ENCODE measurements at regions not wholly inside any gene's neighbourhood (a gene's known extent, or its start where the extent isn't known, plus 50 kb on each side); places are given as distances from the start of the nearest gene placed in this dataset.

DNA sequence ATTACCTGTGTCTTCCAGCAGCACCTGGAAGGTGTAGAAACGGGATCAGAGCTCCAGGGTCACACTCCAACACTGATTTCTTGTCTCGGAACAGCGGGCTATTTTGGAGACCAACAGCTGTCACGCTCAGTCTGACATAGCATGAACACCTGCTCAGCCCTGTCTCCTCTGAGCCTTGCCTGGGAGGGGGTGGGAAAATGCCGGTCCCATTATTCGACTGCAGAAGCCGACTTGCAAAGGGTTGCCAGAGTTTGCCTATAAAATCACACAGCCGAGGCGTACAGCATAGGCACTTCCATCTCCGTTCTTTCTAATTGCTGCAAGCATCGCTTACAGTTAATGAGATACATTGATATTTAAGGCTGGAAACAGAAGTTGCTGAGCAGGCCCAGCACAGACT lies 300.8 kb upstream of the MSX2 start:
- no peak for DNase-seq (ENCODE audit: low spot score)

DNA sequence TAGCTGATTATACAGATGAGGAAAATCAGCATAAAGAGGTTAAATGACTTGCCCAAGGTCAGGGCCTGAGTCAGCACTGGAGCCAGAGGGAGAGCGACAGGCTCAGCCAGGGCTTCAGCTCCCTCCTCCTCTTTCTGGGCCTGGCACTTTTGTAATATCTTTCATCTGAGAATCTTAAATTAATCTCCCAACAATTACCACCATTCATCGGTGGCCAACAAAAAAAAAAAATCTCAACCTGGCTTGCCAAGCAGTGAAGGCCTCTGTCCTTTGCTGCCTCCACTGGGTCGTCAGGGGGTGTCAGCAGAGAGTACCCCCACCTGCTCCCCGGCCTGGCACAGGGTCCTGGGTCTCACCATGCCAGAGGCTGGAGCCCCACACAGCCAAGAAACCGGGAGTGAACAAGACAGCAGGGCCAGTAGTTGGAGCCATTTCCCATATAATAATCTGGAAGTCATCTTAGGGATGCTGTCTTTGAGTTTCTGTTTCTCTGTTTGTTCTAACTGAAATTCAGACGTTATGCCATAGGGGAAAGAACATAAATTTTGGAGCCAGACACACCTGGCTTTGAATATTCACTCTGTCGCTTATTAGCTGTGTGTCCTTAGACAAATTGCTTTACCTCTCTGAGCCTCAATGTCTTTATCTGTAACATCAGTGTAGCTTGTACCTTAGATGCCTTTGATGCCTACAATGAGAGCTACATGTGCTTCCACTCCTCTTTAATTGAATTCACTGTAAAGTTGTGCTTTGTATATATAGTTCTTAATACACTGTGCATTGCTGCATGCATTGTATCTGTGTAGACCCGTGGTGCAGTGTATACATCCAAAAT lies 299.9 kb upstream of the MSX2 start:
- H3K27ac ChIP-seq, result no peak overlapping the region
- TF ChIP-seq, protein P1, sequence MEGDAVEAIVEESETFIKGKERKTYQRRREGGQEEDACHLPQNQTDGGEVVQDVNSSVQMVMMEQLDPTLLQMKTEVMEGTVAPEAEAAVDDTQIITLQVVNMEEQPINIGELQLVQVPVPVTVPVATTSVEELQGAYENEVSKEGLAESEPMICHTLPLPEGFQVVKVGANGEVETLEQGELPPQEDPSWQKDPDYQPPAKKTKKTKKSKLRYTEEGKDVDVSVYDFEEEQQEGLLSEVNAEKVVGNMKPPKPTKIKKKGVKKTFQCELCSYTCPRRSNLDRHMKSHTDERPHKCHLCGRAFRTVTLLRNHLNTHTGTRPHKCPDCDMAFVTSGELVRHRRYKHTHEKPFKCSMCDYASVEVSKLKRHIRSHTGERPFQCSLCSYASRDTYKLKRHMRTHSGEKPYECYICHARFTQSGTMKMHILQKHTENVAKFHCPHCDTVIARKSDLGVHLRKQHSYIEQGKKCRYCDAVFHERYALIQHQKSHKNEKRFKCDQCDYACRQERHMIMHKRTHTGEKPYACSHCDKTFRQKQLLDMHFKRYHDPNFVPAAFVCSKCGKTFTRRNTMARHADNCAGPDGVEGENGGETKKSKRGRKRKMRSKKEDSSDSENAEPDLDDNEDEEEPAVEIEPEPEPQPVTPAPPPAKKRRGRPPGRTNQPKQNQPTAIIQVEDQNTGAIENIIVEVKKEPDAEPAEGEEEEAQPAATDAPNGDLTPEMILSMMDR (IDR thresholded peaks at IDR 0.05), result no peak
- no peak overlapping the region for H3K4me3 ChIP-seq
- no peak for DNase-seq (ENCODE audit: low spot score)

More for the DNA sequence above, 300.8 kb upstream of the MSX2 start:
- Histone ChIP-seq H3K4me3 (no peak overlapping the region), H3K27ac (no peak overlapping the region)
- TF ChIP-seq, protein P1 (IDR thresholded peaks at IDR 0.05), result no peak

DNA sequence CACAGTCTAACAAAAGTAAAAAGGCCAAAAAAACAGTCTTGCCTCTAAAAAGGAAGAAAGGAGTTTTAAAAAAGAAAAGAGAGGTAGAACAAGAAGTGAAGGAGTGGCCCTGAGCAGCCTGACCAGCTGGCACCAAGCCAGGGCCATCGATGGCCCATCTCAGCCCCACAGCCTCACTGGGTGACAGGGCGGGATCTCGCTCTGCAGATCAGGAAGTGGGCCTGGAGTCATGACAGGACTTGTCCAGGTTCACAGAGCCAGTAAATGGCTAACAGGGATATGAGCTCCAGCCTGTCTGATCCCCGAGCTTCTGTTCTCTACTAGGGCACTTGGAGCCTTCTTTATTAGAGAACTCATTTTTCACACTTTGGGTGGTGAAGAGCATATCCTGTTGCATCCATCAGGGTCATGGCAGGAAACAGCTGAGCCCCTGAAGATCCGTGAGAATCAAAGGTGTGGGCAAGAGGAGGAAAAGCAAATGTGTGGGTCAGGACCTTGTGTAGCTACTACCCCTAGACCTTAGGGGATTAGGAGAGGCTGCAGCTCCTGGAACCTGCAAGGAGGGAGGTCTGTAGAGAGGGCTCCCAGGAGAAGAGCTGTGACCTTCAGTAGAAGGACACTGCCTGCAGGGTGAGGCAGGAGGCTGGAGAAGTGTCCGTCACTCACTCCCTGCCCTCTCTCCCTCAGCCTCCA lies 299.0 kb upstream of the MSX2 start:
- H3K4me3 ChIP-seq, result no peak overlapping the region
- no peak for DNase-seq (ENCODE audit: low spot score)
- TF ChIP-seq, protein P1 (IDR thresholded peaks at IDR 0.05), result no peak
- no peak overlapping the region for H3K27ac ChIP-seq

DNA sequence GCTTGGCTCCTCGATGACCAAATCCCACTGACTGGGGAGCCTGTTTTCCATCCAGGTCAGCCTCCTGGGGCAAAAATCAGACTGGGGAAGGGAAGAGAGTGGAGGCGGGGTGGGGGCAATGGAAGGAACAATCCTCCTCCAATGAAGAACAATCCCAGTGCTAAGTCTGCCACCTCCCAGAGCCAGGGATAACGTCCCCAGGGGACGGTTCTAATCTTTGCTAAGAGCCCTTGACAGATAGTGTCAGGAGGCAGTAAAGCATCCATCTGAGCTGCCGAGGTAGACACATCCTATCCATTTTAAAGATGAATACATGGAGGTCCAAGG lies 298.5 kb upstream of the MSX2 start:
- TF ChIP-seq, protein P1 (IDR thresholded peaks at IDR 0.05), result no peak
- Histone ChIP-seq H3K4me3 (no peak overlapping the region), H3K27ac (no peak overlapping the region)
- DNase-seq (ENCODE audit: low spot score), result no peak

DNA sequence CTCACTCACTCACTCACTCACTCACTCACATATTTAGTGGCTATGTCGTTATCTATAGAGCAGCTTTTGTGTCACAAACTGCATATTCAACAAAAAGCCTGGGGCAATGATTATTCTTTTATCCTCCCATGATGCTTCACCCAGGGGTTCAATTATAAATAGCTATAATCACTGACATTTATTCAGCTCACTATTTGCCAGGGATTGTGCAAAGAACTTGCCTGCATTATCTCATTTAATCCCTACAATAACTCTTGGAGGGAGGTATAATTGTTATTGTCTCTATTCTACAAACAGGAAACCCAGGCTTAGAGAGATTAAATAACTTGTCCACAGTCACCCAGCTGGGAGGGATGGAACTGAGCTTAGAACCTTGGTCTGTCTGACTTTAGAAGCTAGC lies 298.0 kb upstream of the MSX2 start:
- no peak for DNase-seq (ENCODE audit: low spot score)
- Histone ChIP-seq H3K27ac (no peak overlapping the region), H3K4me3 (no peak overlapping the region)
- TF ChIP-seq, protein P1 (IDR thresholded peaks at IDR 0.05), result no peak

DNA sequence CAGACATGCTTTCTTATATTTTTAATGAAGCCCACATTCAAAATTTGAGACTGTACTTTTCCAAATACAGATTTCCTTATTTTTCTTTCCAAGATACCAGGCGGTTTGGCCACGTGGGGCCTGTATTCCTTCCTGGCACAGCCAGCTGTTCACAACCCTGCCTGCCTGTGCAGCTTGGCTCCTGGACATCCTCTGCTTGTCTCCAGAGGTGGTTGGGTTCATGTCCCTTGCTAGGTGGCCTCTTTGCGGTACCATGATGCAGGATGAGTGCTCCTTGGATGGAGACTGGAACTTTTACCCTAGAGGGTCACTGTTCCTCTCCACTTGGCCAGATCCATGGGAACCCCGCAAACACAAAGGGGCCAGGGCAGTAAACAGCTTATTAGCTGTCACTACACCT lies 297.5 kb upstream of the MSX2 start:
- H3K4me3 ChIP-seq, result no peak overlapping the region
- H3K27ac ChIP-seq, result no peak overlapping the region
- TF ChIP-seq, protein P1 (IDR thresholded peaks at IDR 0.05), result no peak
- DNase-seq (ENCODE audit: low spot score), result no peak

DNA sequence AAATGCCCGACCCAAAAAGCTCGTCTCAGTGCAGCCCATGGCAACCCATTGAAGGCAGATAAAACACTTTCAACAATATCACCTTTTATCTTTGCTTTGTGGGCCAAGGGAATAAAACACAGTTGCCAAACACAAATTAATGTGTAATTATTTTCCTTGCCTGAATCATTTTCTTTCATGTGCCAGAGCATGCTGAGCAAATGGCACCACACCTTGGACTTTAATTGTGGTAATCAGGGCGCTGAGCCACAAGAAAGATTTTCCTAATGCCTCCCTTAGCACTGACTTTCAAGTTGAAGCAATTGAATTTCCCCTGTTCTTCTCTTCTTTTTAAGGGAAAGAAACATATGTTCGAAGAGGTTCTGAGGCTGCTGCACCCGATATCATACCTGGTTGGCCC lies 297.1 kb upstream of the MSX2 start:
- TF ChIP-seq, protein P1 (IDR thresholded peaks at IDR 0.05), result no peak
- DNase-seq (ENCODE audit: low spot score), result no peak
- H3K27ac ChIP-seq, result no peak overlapping the region
- H3K4me3 ChIP-seq, result no peak overlapping the region

All from coronary artery (tissue), 2 donors.